GM21360 (cell line): ENCODE measurements at regions not wholly inside any gene's neighbourhood (a gene's known extent, or its start where the extent isn't known, plus 50 kb on each side); places are given as distances from the start of the nearest gene placed in this dataset.
"Not testable (repeated sequence)": the region's sequence is repeated elsewhere in the genome, so short reads cannot be mapped to it uniquely, and the experiment has no call there.

Experiments
- ATAC-seq: cut with Tn5 transposase; IDR thresholded peaks from one replicate; pipeline ENCODE4 v1.9.1; 2021; ENCODE audit warnings: mild to moderate bottlenecking, moderate library complexity; ENCODE audit not compliant: unreplicated experiment

GRCh38 chr7:69116196-69116595 lies 482.1 kb upstream of the AUTS2 start:
- ATAC-seq = not testable (repeated sequence)

GRCh38 chr7:69122953-69123352 lies 475.3 kb upstream of the AUTS2 start:
- no peak for ATAC-seq

GRCh38 chr7:69126896-69127479 lies 471.3 kb upstream of the AUTS2 start:
- ATAC-seq = no peak

GRCh38 chr7:69129524-69129923 lies 468.8 kb upstream of the AUTS2 start:
- no peak for ATAC-seq

GRCh38 chr7:69129951-69130350 lies 468.3 kb upstream of the AUTS2 start:
- no peak for ATAC-seq

GRCh38 chr7:69130396-69130795 lies 467.9 kb upstream of the AUTS2 start:
- ATAC-seq = no peak

- no peak for ATAC-seq
Measured at GRCh38 chr7:69134316-69134715, 464.0 kb upstream of the AUTS2 start.

GRCh38 chr7:69147631-69148030 lies 450.6 kb upstream of the AUTS2 start:
- no peak for ATAC-seq

GRCh38 chr7:69149804-69150782 lies 448.2 kb upstream of the AUTS2 start:
- ATAC-seq = no peak

GRCh38 chr7:69162326-69162725 lies 435.9 kb upstream of the AUTS2 start:
- ATAC-seq = no peak

- no peak for ATAC-seq
Measured at GRCh38 chr7:69162931-69163670, 435.2 kb upstream of the AUTS2 start.

- no peak for ATAC-seq
Measured at GRCh38 chr7:69166979-69167516, 431.2 kb upstream of the AUTS2 start.

- ATAC-seq = no peak
Measured at GRCh38 chr7:69169386-69169785, 428.9 kb upstream of the AUTS2 start.

- ATAC-seq = no peak
Measured at GRCh38 chr7:69172357-69173077, 425.8 kb upstream of the AUTS2 start.

GRCh38 chr7:69173341-69173740 lies 424.9 kb upstream of the AUTS2 start:
- ATAC-seq = no peak

GRCh38 chr7:69173846-69174245 lies 424.4 kb upstream of the AUTS2 start:
- no peak for ATAC-seq

GRCh38 chr7:69176841-69177240 lies 421.4 kb upstream of the AUTS2 start:
- no peak for ATAC-seq

- ATAC-seq = no peak
Measured at GRCh38 chr7:69177461-69177861, 420.8 kb upstream of the AUTS2 start.

GRCh38 chr7:69177941-69178494 lies 420.3 kb upstream of the AUTS2 start:
- no peak for ATAC-seq

GRCh38 chr7:69180662-69181061 lies 417.6 kb upstream of the AUTS2 start:
- ATAC-seq = no peak
